K562 (cell line): ENCODE measurements at regions not wholly inside any gene's neighbourhood (a gene's known extent, or its start where the extent isn't known, plus 50 kb on each side); places are given as distances from the start of the nearest gene placed in this dataset.

Experiments
- CEBPB ChIP-seq: fragments of 450-650 bp; IDR thresholded peaks from 2 replicates; pipeline ENCODE4 v1.6.1; 2016; ENCODE audit warnings: missing genetic modification characterization, missing compliant biosample characterization
- DMBX1 ChIP-seq: fragments of 250-450 bp; sonication (Bioruptor Pico); IDR thresholded peaks from 2 replicates; pipeline ENCODE4 v1.8.0; 2022; ENCODE audit warnings: inconsistent platforms, mild to moderate bottlenecking, moderate library complexity, borderline replicate concordance
- GATAD2B ChIP-seq: fragments of 450-650 bp; IDR thresholded peaks from 2 replicates; pipeline ENCODE4 v1.6.1; 2017; ENCODE audit warnings: mild to moderate bottlenecking, borderline replicate concordance
- HMG20A ChIP-seq: fragments of 450-650 bp; formaldehyde crosslinking; conservative IDR thresholded peaks from 2 replicates; pipeline ENCODE4 v1.4.0; 2020; ENCODE audit warnings: mild to moderate bottlenecking, mixed read lengths
- MCM7 ChIP-seq, 2 experiments: fragments of 450-650 bp; IDR thresholded peaks; 2 replicates each; pipeline ENCODE4 v1.6.1; 2016 to 2018
- NFE2 ChIP-seq: IDR thresholded peaks from 2 replicates; pipeline ENCODE4 v1.6.1; 2014; ENCODE audit warnings: antibody characterized with exemption, low read depth
- NR2F6 ChIP-seq: fragments of 450-650 bp; formaldehyde crosslinking; IDR thresholded peaks from 2 replicates; pipeline ENCODE4 v1.4.0; 2020; ENCODE audit warnings: mild to moderate bottlenecking
- POLR2A ChIP-seq: fragments of 450-650 bp; conservative IDR thresholded peaks from 2 replicates; pipeline ENCODE4 v1.6.1; 2016
- RBFOX2 ChIP-seq: fragments of 200-400 bp; formaldehyde crosslinking; IDR thresholded peaks from 2 replicates; pipeline ENCODE4 v1.6.1; 2017; ENCODE audit warnings: low read depth, mild to moderate bottlenecking, low read length, moderate library complexity
- SIN3B ChIP-seq: fragments of 450-650 bp; IDR thresholded peaks from 2 replicates; pipeline ENCODE4 v1.6.1; 2017; ENCODE audit warnings: low read depth, mild to moderate bottlenecking, moderate library complexity
- TF ChIP-seq, protein P1 (sequence below): sonication (generic); formaldehyde crosslinking; IDR thresholded peaks from 2 replicates; pipeline ENCODE4 v1.8.1; 2023; ENCODE audit warnings: mild to moderate bottlenecking, missing genetic modification reagents
- TF ChIP-seq, protein P2 (sequence below): sonication (generic); formaldehyde crosslinking; IDR thresholded peaks from 2 replicates; pipeline ENCODE4 v1.8.1; 2023; ENCODE audit warnings: mild to moderate bottlenecking, missing genetic modification reagents
- TF ChIP-seq, protein P3 (sequence below): fragments of 200-800 bp; sonication (Bioruptor generic); IDR thresholded peaks from 2 replicates; pipeline ENCODE4 v1.6.1; 2017; ENCODE audit warnings: missing genetic modification characterization, missing compliant biosample characterization
- TF ChIP-seq, protein P4 (sequence below): fragments of 200-800 bp; sonication (Bioruptor generic); IDR thresholded peaks from 2 replicates; pipeline ENCODE4 v1.6.1; 2016; ENCODE audit warnings: missing genetic modification characterization, missing compliant biosample characterization
- TF ChIP-seq, protein P5 (sequence below): sonication (generic); formaldehyde crosslinking; IDR thresholded peaks from 2 replicates; pipeline ENCODE4 v1.8.0; 2022; ENCODE audit warnings: missing genetic modification reagents, mild to moderate bottlenecking, borderline replicate concordance

DNA sequence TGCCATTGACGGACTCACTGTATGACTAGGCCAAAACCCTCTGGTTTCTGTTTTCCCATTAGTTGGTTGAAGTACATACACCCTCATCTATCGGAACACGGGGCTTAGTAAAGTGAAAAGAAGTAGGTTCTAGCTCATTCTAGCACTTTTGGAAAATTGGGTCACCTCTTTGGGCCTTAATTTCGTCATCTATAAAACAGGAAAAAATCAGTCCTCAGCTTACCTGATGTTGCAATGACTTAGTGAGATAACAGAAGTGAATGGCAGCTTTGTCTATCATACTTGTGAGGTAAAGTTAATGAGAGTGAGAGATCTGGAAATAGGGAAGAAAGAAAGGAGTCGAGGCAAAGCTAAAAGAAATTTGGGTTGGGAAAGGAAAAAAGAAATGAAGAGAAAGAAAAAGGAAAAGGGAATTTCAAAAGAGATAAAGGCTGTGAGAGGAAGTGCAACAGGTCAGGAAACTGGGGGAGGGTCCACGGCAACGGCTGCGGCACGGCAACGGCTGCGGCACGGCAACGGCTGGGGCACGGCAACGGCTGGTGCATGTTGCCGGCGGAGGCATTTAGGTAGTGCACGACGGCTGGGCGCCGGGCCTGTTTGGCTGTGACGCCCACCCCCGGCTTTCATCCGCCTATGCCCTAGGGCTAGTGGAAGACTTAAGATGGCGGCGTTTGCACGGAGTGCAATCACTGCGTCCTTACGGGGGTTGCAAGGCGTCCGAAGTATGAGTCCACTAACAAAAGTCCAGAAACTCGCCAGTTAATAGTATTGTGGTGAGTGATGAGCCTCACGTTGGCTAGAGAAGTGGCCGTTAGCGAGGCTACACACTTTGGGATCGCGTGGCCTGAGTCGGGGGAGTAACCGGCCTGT, 91.4 kb upstream of the XIST start (continued):
- no peak for TF ChIP-seq NFE2
- peak; percentile 96 for TF ChIP-seq CEBPB (tag)
- TF ChIP-seq, protein P1, sequence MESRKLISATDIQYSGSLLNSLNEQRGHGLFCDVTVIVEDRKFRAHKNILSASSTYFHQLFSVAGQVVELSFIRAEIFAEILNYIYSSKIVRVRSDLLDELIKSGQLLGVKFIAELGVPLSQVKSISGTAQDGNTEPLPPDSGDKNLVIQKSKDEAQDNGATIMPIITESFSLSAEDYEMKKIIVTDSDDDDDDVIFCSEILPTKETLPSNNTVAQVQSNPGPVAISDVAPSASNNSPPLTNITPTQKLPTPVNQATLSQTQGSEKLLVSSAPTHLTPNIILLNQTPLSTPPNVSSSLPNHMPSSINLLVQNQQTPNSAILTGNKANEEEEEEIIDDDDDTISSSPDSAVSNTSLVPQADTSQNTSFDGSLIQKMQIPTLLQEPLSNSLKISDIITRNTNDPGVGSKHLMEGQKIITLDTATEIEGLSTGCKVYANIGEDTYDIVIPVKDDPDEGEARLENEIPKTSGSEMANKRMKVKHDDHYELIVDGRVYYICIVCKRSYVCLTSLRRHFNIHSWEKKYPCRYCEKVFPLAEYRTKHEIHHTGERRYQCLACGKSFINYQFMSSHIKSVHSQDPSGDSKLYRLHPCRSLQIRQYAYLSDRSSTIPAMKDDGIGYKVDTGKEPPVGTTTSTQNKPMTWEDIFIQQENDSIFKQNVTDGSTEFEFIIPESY: peak; percentile 64; the same call in 1 of the 2 replicates
- TF ChIP-seq POLR2A: peak; percentile 88
- TF ChIP-seq MCM7 (IDR thresholded peaks at IDR 0.05): no peak
- peak; percentile 92 for TF ChIP-seq GATAD2B
- peak; percentile 91 for TF ChIP-seq RBFOX2
- TF ChIP-seq, protein P2, sequence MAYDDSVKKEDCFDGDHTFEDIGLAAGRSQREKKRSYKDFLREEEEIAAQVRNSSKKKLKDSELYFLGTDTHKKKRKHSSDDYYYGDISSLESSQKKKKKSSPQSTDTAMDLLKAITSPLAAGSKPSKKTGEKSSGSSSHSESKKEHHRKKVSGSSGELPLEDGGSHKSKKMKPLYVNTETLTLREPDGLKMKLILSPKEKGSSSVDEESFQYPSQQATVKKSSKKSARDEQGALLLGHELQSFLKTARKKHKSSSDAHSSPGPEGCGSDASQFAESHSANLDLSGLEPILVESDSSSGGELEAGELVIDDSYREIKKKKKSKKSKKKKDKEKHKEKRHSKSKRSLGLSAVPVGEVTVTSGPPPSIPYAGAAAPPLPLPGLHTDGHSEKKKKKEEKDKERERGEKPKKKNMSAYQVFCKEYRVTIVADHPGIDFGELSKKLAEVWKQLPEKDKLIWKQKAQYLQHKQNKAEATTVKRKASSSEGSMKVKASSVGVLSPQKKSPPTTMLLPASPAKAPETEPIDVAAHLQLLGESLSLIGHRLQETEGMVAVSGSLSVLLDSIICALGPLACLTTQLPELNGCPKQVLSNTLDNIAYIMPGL (CRISPR knock-in tag): no peak
- no peak for TF ChIP-seq NR2F6 (CRISPR knock-in tag)
- no peak for TF ChIP-seq HMG20A (CRISPR knock-in tag)
- TF ChIP-seq, protein P3, sequence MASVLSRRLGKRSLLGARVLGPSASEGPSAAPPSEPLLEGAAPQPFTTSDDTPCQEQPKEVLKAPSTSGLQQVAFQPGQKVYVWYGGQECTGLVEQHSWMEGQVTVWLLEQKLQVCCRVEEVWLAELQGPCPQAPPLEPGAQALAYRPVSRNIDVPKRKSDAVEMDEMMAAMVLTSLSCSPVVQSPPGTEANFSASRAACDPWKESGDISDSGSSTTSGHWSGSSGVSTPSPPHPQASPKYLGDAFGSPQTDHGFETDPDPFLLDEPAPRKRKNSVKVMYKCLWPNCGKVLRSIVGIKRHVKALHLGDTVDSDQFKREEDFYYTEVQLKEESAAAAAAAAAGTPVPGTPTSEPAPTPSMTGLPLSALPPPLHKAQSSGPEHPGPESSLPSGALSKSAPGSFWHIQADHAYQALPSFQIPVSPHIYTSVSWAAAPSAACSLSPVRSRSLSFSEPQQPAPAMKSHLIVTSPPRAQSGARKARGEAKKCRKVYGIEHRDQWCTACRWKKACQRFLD (CRISPR knock-in tag): peak; percentile 65
- TF ChIP-seq SIN3B: peak; percentile 83
- TF ChIP-seq DMBX1: no peak
- TF ChIP-seq, protein P4, sequence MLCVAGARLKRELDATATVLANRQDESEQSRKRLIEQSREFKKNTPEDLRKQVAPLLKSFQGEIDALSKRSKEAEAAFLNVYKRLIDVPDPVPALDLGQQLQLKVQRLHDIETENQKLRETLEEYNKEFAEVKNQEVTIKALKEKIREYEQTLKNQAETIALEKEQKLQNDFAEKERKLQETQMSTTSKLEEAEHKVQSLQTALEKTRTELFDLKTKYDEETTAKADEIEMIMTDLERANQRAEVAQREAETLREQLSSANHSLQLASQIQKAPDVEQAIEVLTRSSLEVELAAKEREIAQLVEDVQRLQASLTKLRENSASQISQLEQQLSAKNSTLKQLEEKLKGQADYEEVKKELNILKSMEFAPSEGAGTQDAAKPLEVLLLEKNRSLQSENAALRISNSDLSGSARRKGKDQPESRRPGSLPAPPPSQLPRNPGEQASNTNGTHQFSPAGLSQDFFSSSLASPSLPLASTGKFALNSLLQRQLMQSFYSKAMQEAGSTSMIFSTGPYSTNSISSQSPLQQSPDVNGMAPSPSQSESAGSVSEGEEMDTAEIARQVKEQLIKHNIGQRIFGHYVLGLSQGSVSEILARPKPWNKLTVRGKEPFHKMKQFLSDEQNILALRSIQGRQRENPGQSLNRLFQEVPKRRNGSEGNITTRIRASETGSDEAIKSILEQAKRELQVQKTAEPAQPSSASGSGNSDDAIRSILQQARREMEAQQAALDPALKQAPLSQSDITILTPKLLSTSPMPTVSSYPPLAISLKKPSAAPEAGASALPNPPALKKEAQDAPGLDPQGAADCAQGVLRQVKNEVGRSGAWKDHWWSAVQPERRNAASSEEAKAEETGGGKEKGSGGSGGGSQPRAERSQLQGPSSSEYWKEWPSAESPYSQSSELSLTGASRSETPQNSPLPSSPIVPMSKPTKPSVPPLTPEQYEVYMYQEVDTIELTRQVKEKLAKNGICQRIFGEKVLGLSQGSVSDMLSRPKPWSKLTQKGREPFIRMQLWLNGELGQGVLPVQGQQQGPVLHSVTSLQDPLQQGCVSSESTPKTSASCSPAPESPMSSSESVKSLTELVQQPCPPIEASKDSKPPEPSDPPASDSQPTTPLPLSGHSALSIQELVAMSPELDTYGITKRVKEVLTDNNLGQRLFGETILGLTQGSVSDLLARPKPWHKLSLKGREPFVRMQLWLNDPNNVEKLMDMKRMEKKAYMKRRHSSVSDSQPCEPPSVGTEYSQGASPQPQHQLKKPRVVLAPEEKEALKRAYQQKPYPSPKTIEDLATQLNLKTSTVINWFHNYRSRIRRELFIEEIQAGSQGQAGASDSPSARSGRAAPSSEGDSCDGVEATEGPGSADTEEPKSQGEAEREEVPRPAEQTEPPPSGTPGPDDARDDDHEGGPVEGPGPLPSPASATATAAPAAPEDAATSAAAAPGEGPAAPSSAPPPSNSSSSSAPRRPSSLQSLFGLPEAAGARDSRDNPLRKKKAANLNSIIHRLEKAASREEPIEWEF (CRISPR knock-in tag): peak; percentile 43; the same call in 1 of the 2 replicates
- TF ChIP-seq, protein P5, sequence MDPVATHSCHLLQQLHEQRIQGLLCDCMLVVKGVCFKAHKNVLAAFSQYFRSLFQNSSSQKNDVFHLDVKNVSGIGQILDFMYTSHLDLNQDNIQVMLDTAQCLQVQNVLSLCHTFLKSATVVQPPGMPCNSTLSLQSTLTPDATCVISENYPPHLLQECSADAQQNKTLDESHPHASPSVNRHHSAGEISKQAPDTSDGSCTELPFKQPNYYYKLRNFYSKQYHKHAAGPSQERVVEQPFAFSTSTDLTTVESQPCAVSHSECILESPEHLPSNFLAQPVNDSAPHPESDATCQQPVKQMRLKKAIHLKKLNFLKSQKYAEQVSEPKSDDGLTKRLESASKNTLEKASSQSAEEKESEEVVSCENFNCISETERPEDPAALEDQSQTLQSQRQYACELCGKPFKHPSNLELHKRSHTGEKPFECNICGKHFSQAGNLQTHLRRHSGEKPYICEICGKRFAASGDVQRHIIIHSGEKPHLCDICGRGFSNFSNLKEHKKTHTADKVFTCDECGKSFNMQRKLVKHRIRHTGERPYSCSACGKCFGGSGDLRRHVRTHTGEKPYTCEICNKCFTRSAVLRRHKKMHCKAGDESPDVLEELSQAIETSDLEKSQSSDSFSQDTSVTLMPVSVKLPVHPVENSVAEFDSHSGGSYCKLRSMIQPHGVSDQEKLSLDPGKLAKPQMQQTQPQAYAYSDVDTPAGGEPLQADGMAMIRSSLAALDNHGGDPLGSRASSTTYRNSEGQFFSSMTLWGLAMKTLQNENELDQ (CRISPR knock-in tag): no peak
